Vagina (tissue), 2 donors: ENCODE measurements at regions not wholly inside any gene's neighbourhood (a gene's known extent, or its start where the extent isn't known, plus 50 kb on each side); places are given as distances from the start of the nearest gene placed in this dataset.

Experiments used
- POLR2A ChIP-seq, 2 donors: fragments of 450-650 bp; IDR thresholded peaks; one replicate each; pipeline ENCODE4 v1.6.1; 2017; ENCODE audit warnings: antibody characterized with exemption in 2 of 2, mild to moderate bottlenecking in 2 of 2, moderate library complexity in 2 of 2
- TF ChIP-seq, protein P1 (sequence below), 3 experiments: fragments of 450-650 bp in 2 of 3; fragments of 200-600 bp in 1 of 3; sonication (generic) in 1 of 3; IDR thresholded peaks; one replicate each; pipeline ENCODE4 v1.5.1; 2017 to 2019; ENCODE audit warnings: antibody characterized with exemption in 3 of 3, mild to moderate bottlenecking in 2 of 3, moderate library complexity in 2 of 3

DNA sequence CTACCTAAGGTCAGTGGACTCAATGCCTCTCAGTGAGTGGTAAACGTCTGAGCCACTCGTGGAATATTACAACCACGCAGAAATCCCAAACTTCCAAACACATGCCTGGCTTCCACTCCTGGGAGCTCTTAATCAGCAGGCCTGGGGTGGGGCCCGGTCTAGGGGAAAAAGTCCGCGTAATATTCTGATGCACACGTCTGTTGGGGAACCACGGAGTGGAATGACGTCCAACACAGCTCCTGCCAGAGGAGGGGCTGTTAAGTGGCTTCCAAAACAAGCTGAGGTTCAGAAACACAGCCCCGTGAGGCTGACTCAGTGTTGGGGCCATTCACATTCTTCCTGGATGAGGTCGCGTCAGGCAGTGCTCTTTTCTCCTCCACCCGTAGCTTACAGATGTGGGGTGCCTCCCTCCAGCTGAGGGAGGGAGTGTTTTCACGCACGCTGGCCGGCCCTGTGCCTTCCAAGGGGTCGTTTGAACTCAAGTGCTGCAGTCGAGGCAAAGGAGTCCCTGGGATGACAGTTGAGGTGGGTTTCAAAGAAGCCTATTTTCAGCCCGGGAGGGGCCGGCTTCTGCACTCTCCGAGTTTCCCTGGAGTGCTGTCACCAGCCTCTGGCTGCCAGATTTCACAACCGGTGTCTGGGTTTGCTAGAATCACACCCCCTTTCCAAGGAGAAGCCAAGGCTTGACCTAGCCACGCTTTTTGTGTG, 73.1 kb downstream of the ACKR3 start:
- TF ChIP-seq, protein P1, sequence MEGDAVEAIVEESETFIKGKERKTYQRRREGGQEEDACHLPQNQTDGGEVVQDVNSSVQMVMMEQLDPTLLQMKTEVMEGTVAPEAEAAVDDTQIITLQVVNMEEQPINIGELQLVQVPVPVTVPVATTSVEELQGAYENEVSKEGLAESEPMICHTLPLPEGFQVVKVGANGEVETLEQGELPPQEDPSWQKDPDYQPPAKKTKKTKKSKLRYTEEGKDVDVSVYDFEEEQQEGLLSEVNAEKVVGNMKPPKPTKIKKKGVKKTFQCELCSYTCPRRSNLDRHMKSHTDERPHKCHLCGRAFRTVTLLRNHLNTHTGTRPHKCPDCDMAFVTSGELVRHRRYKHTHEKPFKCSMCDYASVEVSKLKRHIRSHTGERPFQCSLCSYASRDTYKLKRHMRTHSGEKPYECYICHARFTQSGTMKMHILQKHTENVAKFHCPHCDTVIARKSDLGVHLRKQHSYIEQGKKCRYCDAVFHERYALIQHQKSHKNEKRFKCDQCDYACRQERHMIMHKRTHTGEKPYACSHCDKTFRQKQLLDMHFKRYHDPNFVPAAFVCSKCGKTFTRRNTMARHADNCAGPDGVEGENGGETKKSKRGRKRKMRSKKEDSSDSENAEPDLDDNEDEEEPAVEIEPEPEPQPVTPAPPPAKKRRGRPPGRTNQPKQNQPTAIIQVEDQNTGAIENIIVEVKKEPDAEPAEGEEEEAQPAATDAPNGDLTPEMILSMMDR (IDR thresholded peaks at IDR 0.05) = no peak
- no peak for TF ChIP-seq POLR2A (IDR thresholded peaks at IDR 0.05)
